ENCODE measurements at regions not wholly inside any gene's neighbourhood (a gene's known extent, or its start where the extent isn't known, plus 50 kb on each side); places are given as distances from the start of the nearest gene placed in this dataset.

- TF ChIP-seq GATA3 (IDR thresholded peaks at IDR 0.05; ENCODE audit: low read depth, low read length) (no peak), GATA2 (IDR thresholded peaks at IDR 0.05; ENCODE audit: low read depth, low read length) (no peak)
Measured at GRCh38 chr7:112540839-112541577, 60.2 kb downstream of the LSMEM1 start.

- TF ChIP-seq GATA2 (IDR thresholded peaks at IDR 0.05; ENCODE audit: low read depth, low read length) (no peak), GATA3 (IDR thresholded peaks at IDR 0.05; ENCODE audit: low read depth, low read length) (no peak)
Measured at GRCh38 chr7:112546723-112547513, 66.1 kb downstream of the LSMEM1 start.

GRCh38 chr7:112547916-112548315 lies 67.1 kb downstream of the LSMEM1 start:
- TF ChIP-seq GATA3 (IDR thresholded peaks at IDR 0.05; ENCODE audit: low read depth, low read length), result no peak
- TF ChIP-seq GATA2 (IDR thresholded peaks at IDR 0.05; ENCODE audit: low read depth, low read length), result no peak

DNA sequence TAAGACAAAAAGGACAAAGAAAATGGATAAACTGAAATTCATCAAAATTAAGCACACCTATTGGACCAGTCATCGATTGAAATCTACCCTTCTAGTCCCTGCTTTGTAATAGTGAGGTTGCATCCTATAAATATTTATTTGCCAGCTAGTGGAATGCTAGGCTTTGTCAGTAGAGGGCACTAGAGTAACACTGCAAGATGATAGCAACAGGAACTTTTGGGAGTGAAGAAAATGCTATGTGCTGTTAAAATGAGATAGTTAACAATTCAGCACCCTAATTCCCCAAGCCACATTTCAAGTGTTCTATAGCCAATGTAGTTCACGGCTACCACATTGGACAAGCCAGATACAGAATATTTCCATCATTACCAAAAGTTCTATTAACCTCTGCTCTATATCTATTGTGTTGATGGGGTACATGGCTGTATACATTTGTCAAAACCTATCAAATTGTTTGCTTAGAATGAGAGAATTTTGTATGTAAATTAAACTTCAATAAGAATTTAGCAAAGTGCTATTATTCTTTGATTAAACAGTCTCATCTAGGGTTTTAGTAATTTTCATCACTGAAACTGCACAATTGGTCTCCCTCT lies 69.8 kb downstream of the LSMEM1 start:
- TF ChIP-seq GATA2 (IDR thresholded peaks at IDR 0.05; ENCODE audit: low read depth, low read length) (no peak), GATA3 (IDR thresholded peaks at IDR 0.05; ENCODE audit: low read depth, low read length) (no peak)

DNA sequence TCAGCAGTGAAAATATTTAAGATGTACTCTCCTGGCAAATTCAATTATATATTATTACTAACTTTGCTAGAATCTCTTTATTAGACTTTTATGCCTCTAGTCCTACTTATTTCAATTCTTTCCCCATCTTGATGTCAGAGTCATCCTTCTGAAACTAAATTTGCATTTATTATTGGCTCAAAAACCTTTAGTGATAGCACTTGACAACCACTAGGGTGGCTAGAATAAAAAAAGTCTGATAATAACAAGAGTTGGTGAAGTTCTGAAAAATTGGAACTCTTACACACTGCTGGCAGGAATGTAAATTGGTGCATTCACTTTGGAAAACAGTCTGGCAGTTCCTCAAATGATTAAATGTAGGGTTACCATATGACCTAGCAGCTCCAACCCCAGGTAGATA lies 73.8 kb downstream of the LSMEM1 start:
- TF ChIP-seq GATA2 (IDR thresholded peaks at IDR 0.05; ENCODE audit: low read depth, low read length) (no peak), GATA3 (IDR thresholded peaks at IDR 0.05; ENCODE audit: low read depth, low read length) (no peak)

DNA sequence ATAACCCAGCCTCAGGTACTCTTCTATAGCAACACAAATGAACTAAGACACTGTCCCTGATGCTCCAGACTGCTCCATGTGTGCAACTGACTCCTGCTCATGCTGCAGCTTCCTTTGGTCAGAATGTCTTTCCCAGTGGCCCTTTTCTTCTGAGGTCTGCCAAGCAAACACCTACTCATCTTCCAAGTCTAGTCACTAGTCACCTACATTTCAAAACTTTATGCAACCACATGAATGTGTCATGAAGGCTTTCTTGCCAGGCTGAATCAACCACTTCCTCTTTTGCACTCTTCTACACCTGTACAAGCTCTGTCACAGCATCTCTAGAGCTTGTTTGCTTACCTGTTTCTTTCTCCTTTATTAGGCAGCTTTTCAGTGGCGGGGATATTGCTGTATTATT lies 75.8 kb downstream of the LSMEM1 start:
- TF ChIP-seq GATA2 (IDR thresholded peaks at IDR 0.05; ENCODE audit: low read depth, low read length) (no peak), GATA3 (IDR thresholded peaks at IDR 0.05; ENCODE audit: low read depth, low read length) (no peak)

DNA sequence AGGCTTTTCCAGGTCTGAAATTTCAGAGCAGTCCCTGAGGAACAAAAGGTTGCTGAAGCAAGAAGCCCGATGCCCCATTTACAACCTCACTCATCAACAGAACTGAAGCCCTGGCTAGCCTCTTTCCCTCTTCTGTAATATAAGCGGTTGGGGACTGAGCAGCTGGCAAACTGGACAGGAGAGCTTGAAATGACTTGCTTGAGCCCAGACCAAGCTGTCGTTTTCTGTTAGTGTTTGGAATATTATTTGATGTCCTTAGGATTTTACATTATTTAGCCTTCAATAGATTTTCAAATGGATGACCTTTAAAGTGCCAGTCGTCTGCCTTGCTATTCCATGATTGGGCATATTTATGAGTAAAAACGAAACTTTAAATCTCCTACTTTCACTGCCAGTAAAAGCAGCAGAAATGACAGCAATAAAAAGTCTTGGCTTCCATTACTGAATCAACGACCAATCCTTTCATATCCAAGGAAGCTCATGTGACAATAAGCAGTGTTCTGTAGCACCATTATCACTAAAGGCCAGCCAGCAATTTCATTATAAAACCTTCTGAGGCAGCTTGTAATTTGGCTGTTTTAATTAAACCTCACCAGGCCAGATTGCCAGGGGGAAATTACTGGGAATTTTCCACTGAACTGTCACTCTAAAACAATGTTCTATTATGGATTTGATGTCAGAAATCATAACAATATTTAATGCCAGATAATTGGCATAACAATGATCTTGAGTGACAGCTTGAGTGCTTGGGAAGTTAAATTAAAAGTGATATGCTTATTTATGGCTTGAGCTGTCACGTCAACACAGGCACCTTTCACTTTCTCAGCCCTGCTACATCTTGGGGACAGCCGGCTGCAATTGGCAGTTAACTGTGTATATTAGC lies 85.9 kb downstream of the LSMEM1 start:
- 0 out of 2 replicates have a peak, but pooled peaks have one; percentile 27 for TF ChIP-seq GATA2 (IDR thresholded peaks at IDR 0.05; ENCODE audit: low read depth, low read length)
- no peak for TF ChIP-seq GATA3 (IDR thresholded peaks at IDR 0.05; ENCODE audit: low read depth, low read length)

- TF ChIP-seq GATA3 (IDR thresholded peaks at IDR 0.05; ENCODE audit: low read depth, low read length), result no peak
- TF ChIP-seq GATA2 (IDR thresholded peaks at IDR 0.05; ENCODE audit: low read depth, low read length), result no peak
Measured at GRCh38 chr7:112567388-112567787, 86.6 kb downstream of the LSMEM1 start.

GRCh38 chr7:112571852-112572607 lies 91.2 kb downstream of the LSMEM1 start:
- TF ChIP-seq GATA3 (IDR thresholded peaks at IDR 0.05; ENCODE audit: low read depth, low read length) (no peak), GATA2 (IDR thresholded peaks at IDR 0.05; ENCODE audit: low read depth, low read length) (no peak)

GRCh38 chr7:112572669-112573301 lies 92.0 kb downstream of the LSMEM1 start:
- TF ChIP-seq GATA2 (IDR thresholded peaks at IDR 0.05; ENCODE audit: low read depth, low read length) (no peak), GATA3 (IDR thresholded peaks at IDR 0.05; ENCODE audit: low read depth, low read length) (no peak)

- no peak for TF ChIP-seq GATA2 (IDR thresholded peaks at IDR 0.05; ENCODE audit: low read depth, low read length)
- TF ChIP-seq GATA3 (IDR thresholded peaks at IDR 0.05; ENCODE audit: low read depth, low read length), result no peak
Measured at GRCh38 chr7:112573302-112574039, 92.7 kb downstream of the LSMEM1 start.

DNA sequence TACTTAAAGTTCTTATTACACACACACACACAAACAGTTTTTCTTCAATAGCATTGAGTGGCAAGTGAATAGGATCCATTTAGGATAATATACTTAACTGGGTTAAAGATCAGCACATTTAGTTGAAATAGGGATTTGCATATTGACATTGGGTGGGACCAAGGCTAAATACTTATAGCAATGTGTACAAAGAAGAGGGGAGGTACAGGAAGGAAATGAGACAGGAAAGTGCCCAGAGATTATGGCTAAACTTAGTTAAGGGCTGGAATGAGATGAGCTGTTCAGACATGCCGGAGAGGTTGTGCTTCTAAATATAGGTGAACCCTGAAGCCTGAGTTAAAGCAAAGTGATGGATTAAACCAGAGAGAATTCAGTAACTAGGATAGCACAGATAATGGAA lies 95.1 kb downstream of the LSMEM1 start:
- TF ChIP-seq GATA2 (IDR thresholded peaks at IDR 0.05; ENCODE audit: low read depth, low read length) (no peak), GATA3 (IDR thresholded peaks at IDR 0.05; ENCODE audit: low read depth, low read length) (no peak)
